ENCODE measurements at regions not wholly inside any gene's neighbourhood (a gene's known extent, or its start where the extent isn't known, plus 50 kb on each side); places are given as distances from the start of the nearest gene placed in this dataset.
"Not testable (repeated sequence)": the region's sequence is repeated elsewhere in the genome, so short reads cannot be mapped to it uniquely, and the experiment has no call there.

GRCh38 chr2:91526083-91526482 lies 2834.6 kb downstream of the RPIA start:
- H3K4me3 ChIP-seq (replicated peaks in 1 of 3; ENCODE audit: low read depth in 2 of 3, low read length in 3 of 3); H3K36me3 ChIP-seq (replicated peaks in 1 of 2; ENCODE audit: control insufficient read depth in 1 of 2, insufficient read depth in 2 of 2, low read length in 2 of 2); H4K20me1 ChIP-seq (ENCODE audit: insufficient read depth, low read length); H2AFZ ChIP-seq (ENCODE audit: insufficient read depth, low read depth, low read length, poor library complexity, severe bottlenecking); H3K27me3 ChIP-seq (ENCODE audit: control insufficient read depth in 2 of 2, insufficient read depth in 2 of 2, low read length in 2 of 2); H3K4me1 Mint-ChIP-seq; H3K27ac ChIP-seq (ENCODE audit: low read depth in 1 of 2, low read length in 2 of 2); H3K36me3 Mint-ChIP-seq; H3K9ac ChIP-seq (ENCODE audit: insufficient read depth, low read length, poor library complexity, severe bottlenecking); H3K27me3 Mint-ChIP-seq (ENCODE audit: low read depth in 3 of 3); DNase-seq; H3K4me2 ChIP-seq (replicated peaks; ENCODE audit: extremely low read depth, low read length, poor library complexity, severe bottlenecking); H3K4me1 ChIP-seq (ENCODE audit: control insufficient read depth in 1 of 2, insufficient read depth in 2 of 2, low read length in 2 of 2); H3K79me2 ChIP-seq (ENCODE audit: insufficient read depth, low read length); H3K27ac Mint-ChIP-seq; intact Hi-C loops (cut with micrococcal nuclease); H3K4me3 Mint-ChIP-seq: not testable (repeated sequence)
- no CpG with 5 or more reads among the region's 5 CpGs for WGBS (ENCODE audit: insufficient coverage)
- H3K9me3 Mint-ChIP-seq = peaks cover 4 to 23% (median 18%) of the 10 kb centered on the region in 7 donors
- H3K9me3 ChIP-seq (replicated peaks in 1 of 2; ENCODE audit: control insufficient read depth in 1 of 2, insufficient read depth in 1 of 2, low read length in 2 of 2) = peaks cover 8 to 19% of the 10 kb centered on the region in 2 donors

GRCh38 chr2:91527056-91527455 lies 2835.6 kb downstream of the RPIA start:
- H4K20me1 ChIP-seq (ENCODE audit: insufficient read depth, low read length); H3K4me2 ChIP-seq (replicated peaks; ENCODE audit: extremely low read depth, low read length, poor library complexity, severe bottlenecking); H3K36me3 ChIP-seq (replicated peaks in 1 of 2; ENCODE audit: control insufficient read depth in 1 of 2, insufficient read depth in 2 of 2, low read length in 2 of 2); DNase-seq; H3K4me3 ChIP-seq (replicated peaks in 1 of 3; ENCODE audit: low read depth in 2 of 3, low read length in 3 of 3); intact Hi-C loops (cut with micrococcal nuclease); H3K4me1 ChIP-seq (ENCODE audit: control insufficient read depth in 1 of 2, insufficient read depth in 2 of 2, low read length in 2 of 2); H3K4me3 Mint-ChIP-seq; H3K27me3 ChIP-seq (ENCODE audit: control insufficient read depth in 2 of 2, insufficient read depth in 2 of 2, low read length in 2 of 2); H3K4me1 Mint-ChIP-seq; H3K9ac ChIP-seq (ENCODE audit: insufficient read depth, low read length, poor library complexity, severe bottlenecking); H3K79me2 ChIP-seq (ENCODE audit: insufficient read depth, low read length); H3K27ac ChIP-seq (ENCODE audit: low read depth in 1 of 2, low read length in 2 of 2); H3K27me3 Mint-ChIP-seq (ENCODE audit: low read depth in 3 of 3); H3K36me3 Mint-ChIP-seq; H2AFZ ChIP-seq (ENCODE audit: insufficient read depth, low read depth, low read length, poor library complexity, severe bottlenecking); H3K27ac Mint-ChIP-seq: not testable (repeated sequence)
- H3K9me3 Mint-ChIP-seq = peaks cover 4 to 22% (median 15%) of the 10 kb centered on the region in 7 donors
- H3K9me3 ChIP-seq (replicated peaks in 1 of 2; ENCODE audit: control insufficient read depth in 1 of 2, insufficient read depth in 1 of 2, low read length in 2 of 2) = peaks cover 8 to 17% of the 10 kb centered on the region in 2 donors
- no CpG with 5 or more reads among the region's 2 CpGs for WGBS (ENCODE audit: insufficient coverage)

- H3K9me3 ChIP-seq (replicated peaks in 1 of 2; ENCODE audit: control insufficient read depth in 1 of 2, insufficient read depth in 1 of 2, low read length in 2 of 2) = peaks cover 8 to 17% of the 10 kb centered on the region in 2 donors
- DNase-seq; H3K4me3 Mint-ChIP-seq; H3K4me2 ChIP-seq (replicated peaks; ENCODE audit: extremely low read depth, low read length, poor library complexity, severe bottlenecking); intact Hi-C loops (cut with micrococcal nuclease); H3K27me3 ChIP-seq (ENCODE audit: control insufficient read depth in 2 of 2, insufficient read depth in 2 of 2, low read length in 2 of 2); H3K27ac Mint-ChIP-seq; H3K27ac ChIP-seq (ENCODE audit: low read depth in 1 of 2, low read length in 2 of 2); H3K36me3 Mint-ChIP-seq; H3K27me3 Mint-ChIP-seq (ENCODE audit: low read depth in 3 of 3); H3K9ac ChIP-seq (ENCODE audit: insufficient read depth, low read length, poor library complexity, severe bottlenecking); H4K20me1 ChIP-seq (ENCODE audit: insufficient read depth, low read length); H3K36me3 ChIP-seq (replicated peaks in 1 of 2; ENCODE audit: control insufficient read depth in 1 of 2, insufficient read depth in 2 of 2, low read length in 2 of 2); H3K4me3 ChIP-seq (replicated peaks in 1 of 3; ENCODE audit: low read depth in 2 of 3, low read length in 3 of 3); H2AFZ ChIP-seq (ENCODE audit: insufficient read depth, low read depth, low read length, poor library complexity, severe bottlenecking); H3K79me2 ChIP-seq (ENCODE audit: insufficient read depth, low read length); H3K4me1 Mint-ChIP-seq; H3K4me1 ChIP-seq (ENCODE audit: control insufficient read depth in 1 of 2, insufficient read depth in 2 of 2, low read length in 2 of 2): not testable (repeated sequence)
- peaks cover 4 to 22% (median 15%) of the 10 kb centered on the region in 7 donors for H3K9me3 Mint-ChIP-seq
- WGBS (ENCODE audit: insufficient coverage) = 95% methylated on average over 6 of the region's 7 CpGs
Measured at GRCh38 chr2:91527491-91528031, 2836.1 kb downstream of the RPIA start.

- H3K4me3 ChIP-seq (replicated peaks in 1 of 3; ENCODE audit: low read depth in 2 of 3, low read length in 3 of 3); H3K27ac ChIP-seq (ENCODE audit: low read depth in 1 of 2, low read length in 2 of 2); H3K79me2 ChIP-seq (ENCODE audit: insufficient read depth, low read length); intact Hi-C loops (cut with micrococcal nuclease); H3K9ac ChIP-seq (ENCODE audit: insufficient read depth, low read length, poor library complexity, severe bottlenecking); H3K4me3 Mint-ChIP-seq; H3K4me1 Mint-ChIP-seq; H3K4me1 ChIP-seq (ENCODE audit: control insufficient read depth in 1 of 2, insufficient read depth in 2 of 2, low read length in 2 of 2); H2AFZ ChIP-seq (ENCODE audit: insufficient read depth, low read depth, low read length, poor library complexity, severe bottlenecking); H3K27me3 ChIP-seq (ENCODE audit: control insufficient read depth in 2 of 2, insufficient read depth in 2 of 2, low read length in 2 of 2); DNase-seq; H3K27ac Mint-ChIP-seq; H3K36me3 ChIP-seq (replicated peaks in 1 of 2; ENCODE audit: control insufficient read depth in 1 of 2, insufficient read depth in 2 of 2, low read length in 2 of 2); H3K36me3 Mint-ChIP-seq; H4K20me1 ChIP-seq (ENCODE audit: insufficient read depth, low read length); H3K4me2 ChIP-seq (replicated peaks; ENCODE audit: extremely low read depth, low read length, poor library complexity, severe bottlenecking); H3K27me3 Mint-ChIP-seq (ENCODE audit: low read depth in 3 of 3): not testable (repeated sequence)
- H3K9me3 Mint-ChIP-seq = peaks cover 4 to 22% (median 15%) of the 10 kb centered on the region in 7 donors
- 95% methylated on average over 2 of the region's 2 CpGs for WGBS (ENCODE audit: insufficient coverage)
- peaks cover 8 to 17% of the 10 kb centered on the region in 2 donors for H3K9me3 ChIP-seq (replicated peaks in 1 of 2; ENCODE audit: control insufficient read depth in 1 of 2, insufficient read depth in 1 of 2, low read length in 2 of 2)
Measured at GRCh38 chr2:91528361-91528760, 2836.9 kb downstream of the RPIA start.
